ENCODE measurements at regions not wholly inside any gene's neighbourhood (a gene's known extent, or its start where the extent isn't known, plus 50 kb on each side); places are given as distances from the start of the nearest gene placed in this dataset.

GRCh38 chr10:3844491-3845025, 59.5 kb upstream of the KLF6 start:
- H3K4me1 Mint-ChIP-seq (ENCODE audit: low read depth) = peaks cover 16% of the 10 kb centered on the region
- H3K4me3 Mint-ChIP-seq (ENCODE audit: unreplicated experiment) = no peak overlapping the region
- no peak overlapping the region for H3K27ac Mint-ChIP-seq (ENCODE audit: unreplicated experiment)
- no peaks in the 10 kb centered on the region for H3K9me3 Mint-ChIP-seq (ENCODE audit: low read depth)
- no peak for DNase-seq (ENCODE audit: low spot score)
- no peaks in the 10 kb centered on the region for H3K27me3 Mint-ChIP-seq (ENCODE audit: low read depth)
- no peak for TF ChIP-seq CTCF (IDR thresholded peaks at IDR 0.05)
- no peaks in the 10 kb centered on the region for H3K36me3 Mint-ChIP-seq (ENCODE audit: low read depth)

- no peaks in the 10 kb centered on the region for H3K9me3 Mint-ChIP-seq (ENCODE audit: low read depth)
- TF ChIP-seq CTCF (IDR thresholded peaks at IDR 0.05) = no peak
- no peak overlapping the region for H3K4me3 Mint-ChIP-seq (ENCODE audit: unreplicated experiment)
- H3K27me3 Mint-ChIP-seq (ENCODE audit: low read depth) = no peaks in the 10 kb centered on the region
- no peaks in the 10 kb centered on the region for H3K36me3 Mint-ChIP-seq (ENCODE audit: low read depth)
- no peak overlapping the region for H3K27ac Mint-ChIP-seq (ENCODE audit: unreplicated experiment)
- peaks cover 12% of the 10 kb centered on the region for H3K4me1 Mint-ChIP-seq (ENCODE audit: low read depth)
- no peak for DNase-seq (ENCODE audit: low spot score)
Measured at GRCh38 chr10:3838460-3839437, 53.7 kb upstream of the KLF6 start.

GRCh38 chr10:3837647-3838459, 52.8 kb upstream of the KLF6 start:
- Mint-ChIP-seq H3K27me3 (ENCODE audit: low read depth) (no peaks in the 10 kb centered on the region), H3K4me3 (ENCODE audit: unreplicated experiment) (no peak overlapping the region), H3K9me3 (ENCODE audit: low read depth) (no peaks in the 10 kb centered on the region), H3K4me1 (ENCODE audit: low read depth) (peaks cover 12% of the 10 kb centered on the region), H3K27ac (ENCODE audit: unreplicated experiment) (no peak overlapping the region), H3K36me3 (ENCODE audit: low read depth) (no peaks in the 10 kb centered on the region)
- DNase-seq (ENCODE audit: low spot score) = no peak
- no peak for TF ChIP-seq CTCF (IDR thresholded peaks at IDR 0.05)

- Mint-ChIP-seq H3K27ac (ENCODE audit: unreplicated experiment) (no peak overlapping the region), H3K9me3 (ENCODE audit: low read depth) (no peaks in the 10 kb centered on the region)
Measured at GRCh38 chr10:3836222-3836820, 51.3 kb upstream of the KLF6 start.

More at GRCh38 chr10:3836222-3836820, 51.3 kb upstream of the KLF6 start:
- H3K4me1 Mint-ChIP-seq (ENCODE audit: low read depth) = peaks cover 23% of the 10 kb centered on the region
- H3K36me3 Mint-ChIP-seq (ENCODE audit: low read depth) = no peaks in the 10 kb centered on the region
- no peaks in the 10 kb centered on the region for H3K27me3 Mint-ChIP-seq (ENCODE audit: low read depth)
- no peak for TF ChIP-seq CTCF (IDR thresholded peaks at IDR 0.05)
- no peak for DNase-seq (ENCODE audit: low spot score)
- no peak overlapping the region for H3K4me3 Mint-ChIP-seq (ENCODE audit: unreplicated experiment)

Data from chondrocyte (in vitro differentiated cells).